T47D (cell line): ENCODE measurements at regions not wholly inside any gene's neighbourhood (a gene's known extent, or its start where the extent isn't known, plus 50 kb on each side); places are given as distances from the start of the nearest gene placed in this dataset.
"Not testable (repeated sequence)": the region's sequence is repeated elsewhere in the genome, so short reads cannot be mapped to it uniquely, and the experiment has no call there.

Source experiments
- DNase-seq, 2 experiments: peaks; one replicate each; pipeline versions ENCODE4 v3.0.0 to v3.0.0-alpha.2; 2011 to 2012; ENCODE audit warnings: low read depth in 1 of 2, low spot score in 1 of 2
- JUND ChIP-seq: IDR thresholded peaks from 2 replicates; pipeline ENCODE4 v1.6.1; 2012; ENCODE audit warnings: low read depth
- in situ Hi-C: cut with HindIII; loops from 2 replicates; pipeline ENCODE4 v1.10.0; 2016; ENCODE audit warnings: low sequenced_read_pairs, low pct_unique_long_range_greater_than_20kb

GRCh38 chr17:70947636-70948565 lies 778.6 kb downstream of the KCNJ2 start:
- no peak for DNase-seq
- in situ Hi-C loops, result no loop called here
- no peak for TF ChIP-seq JUND

- DNase-seq, in situ Hi-C loops: not testable (repeated sequence)
These were observed 783.8 kb downstream of the KCNJ2 start for GRCh38 chr17:70953140-70953539.

DNA sequence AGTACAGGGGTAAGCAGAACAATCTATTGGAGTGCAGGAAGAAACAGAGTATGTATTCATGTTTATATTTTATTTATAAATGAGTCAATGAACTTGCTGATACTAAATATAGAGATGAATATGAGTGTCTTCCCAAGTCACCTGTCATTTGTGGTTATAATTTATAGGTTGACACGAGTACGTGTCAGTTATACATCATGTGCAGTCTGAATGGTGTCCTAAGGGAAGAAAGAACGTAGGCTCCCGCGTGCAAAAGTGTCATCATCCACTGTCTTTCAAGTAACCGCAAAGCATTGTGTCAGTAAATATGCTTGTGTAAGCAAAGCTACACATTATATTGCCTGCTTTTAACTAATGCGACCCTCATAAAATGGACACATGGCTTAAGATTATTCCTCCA lies 786.1 kb downstream of the KCNJ2 start:
- in situ Hi-C loops, result no loop called here
- no peak for TF ChIP-seq JUND
- no peak for DNase-seq

- in situ Hi-C loops, result no loop called here
- no peak for DNase-seq
- no peak for TF ChIP-seq JUND
These were observed 787.4 kb downstream of the KCNJ2 start for GRCh38 chr17:70956726-70957125.

DNA sequence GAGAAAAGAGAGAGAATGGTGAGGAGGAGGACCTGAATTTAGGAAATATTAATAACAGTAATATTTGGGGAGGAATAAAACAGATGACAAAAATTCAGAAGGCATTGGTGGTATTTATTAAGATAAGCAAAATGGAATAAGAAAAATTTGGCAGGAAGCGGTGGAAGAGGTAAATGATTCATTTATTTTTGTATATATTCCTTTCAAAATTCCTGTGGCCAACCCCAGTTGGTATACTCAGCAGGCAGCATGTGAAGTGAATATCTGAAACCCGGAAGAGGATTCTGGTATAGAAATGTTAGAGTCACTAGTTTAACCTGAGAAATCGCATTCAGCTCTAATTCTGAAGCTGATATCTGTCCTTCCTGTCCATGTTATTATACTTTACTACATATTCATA lies 792.0 kb downstream of the KCNJ2 start:
- DNase-seq, result no peak
- in situ Hi-C loops, result no loop called here
- TF ChIP-seq JUND, result no peak

DNA sequence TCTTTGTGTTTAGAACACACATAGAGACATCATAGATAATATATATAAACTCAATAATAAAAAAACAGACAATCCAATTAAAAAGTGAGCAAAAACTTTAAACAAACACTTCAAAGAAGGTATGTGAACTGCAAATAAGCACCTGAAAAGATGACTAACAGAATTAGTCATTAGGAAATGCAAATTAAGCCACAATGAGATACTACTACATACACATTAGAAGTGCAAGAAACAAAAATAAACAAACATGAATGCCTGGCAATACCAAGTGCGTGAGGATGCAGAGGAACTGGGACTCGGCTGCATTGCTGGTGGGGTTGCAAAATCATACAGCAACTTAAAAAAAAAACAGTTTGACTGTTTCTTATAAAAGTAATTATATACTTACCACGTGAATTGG lies 799.0 kb downstream of the KCNJ2 start:
- DNase-seq, result no peak
- in situ Hi-C loops, result no loop called here
- no peak for TF ChIP-seq JUND

DNA sequence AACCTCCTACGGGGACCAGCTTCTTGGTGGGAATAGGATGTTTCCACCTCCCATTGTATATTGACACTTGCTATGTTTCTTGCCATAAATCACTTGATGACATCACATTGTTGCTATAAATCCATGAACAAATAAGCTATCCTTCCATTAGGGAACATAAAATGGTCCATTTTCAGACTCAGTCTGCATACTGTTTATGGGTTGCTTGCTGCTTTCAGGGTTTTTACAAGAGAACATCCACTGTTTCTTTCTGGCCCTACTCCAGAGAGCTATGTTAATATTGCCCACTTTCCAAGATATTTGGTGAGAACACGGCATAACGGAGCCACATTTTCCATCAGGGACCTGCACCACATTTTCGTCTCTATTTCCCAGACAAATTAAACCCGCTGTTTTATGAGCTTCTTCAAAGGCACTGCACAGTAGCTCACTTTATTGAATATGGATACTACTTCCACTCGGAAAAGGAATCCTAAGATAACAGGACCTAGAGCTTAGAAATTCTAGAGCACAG lies 800.2 kb downstream of the KCNJ2 start:
- in situ Hi-C loops, result no loop called here
- DNase-seq, result no peak
- TF ChIP-seq JUND, result no peak

GRCh38 chr17:70976447-70976846 lies 807.1 kb downstream of the KCNJ2 start:
- in situ Hi-C loops, result no loop called here
- TF ChIP-seq JUND, result no peak
- no peak for DNase-seq

DNA sequence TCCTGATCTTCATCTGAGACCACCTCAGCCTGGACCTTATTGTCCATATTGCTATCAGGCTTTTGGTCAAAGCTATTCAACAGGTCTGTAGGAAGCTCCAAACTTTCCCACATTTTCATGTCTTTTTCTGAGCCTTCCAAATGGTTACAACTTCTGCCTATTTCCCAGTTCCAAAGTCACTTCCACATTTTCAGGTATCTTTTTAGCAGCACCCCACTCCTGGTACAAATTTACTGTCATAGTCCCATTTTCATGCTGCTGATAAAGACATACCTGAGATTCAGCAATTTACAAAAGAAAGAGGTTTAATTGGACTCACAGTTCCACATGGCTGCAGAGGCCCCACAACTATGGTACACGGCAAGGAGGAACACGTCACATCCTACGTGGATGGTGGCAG lies 815.5 kb downstream of the KCNJ2 start:
- in situ Hi-C loops, result no loop called here
- TF ChIP-seq JUND, result no peak
- DNase-seq, result no peak

DNA sequence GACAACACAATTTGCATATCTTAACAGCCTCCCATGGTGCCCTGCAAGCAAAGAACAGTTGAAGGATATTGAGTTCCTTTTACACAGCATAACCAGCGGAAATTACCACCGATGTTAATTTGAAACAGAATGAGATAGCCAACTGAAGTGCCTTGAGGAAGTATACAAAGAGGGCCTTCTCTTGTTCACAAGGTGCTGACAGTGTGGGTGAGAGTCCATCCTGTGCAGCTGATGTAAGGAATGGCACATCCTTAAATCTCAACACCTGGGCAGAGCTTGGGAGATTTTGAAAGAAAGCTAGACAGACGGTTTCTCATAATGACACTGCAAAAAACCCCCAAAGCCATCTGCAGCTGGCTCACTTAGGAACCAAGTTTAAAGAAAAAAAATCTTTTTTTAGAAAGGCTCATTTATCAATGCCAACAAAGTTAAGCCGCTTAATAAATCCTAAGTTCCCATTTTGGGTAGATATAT lies 818.6 kb downstream of the KCNJ2 start:
- no peak for DNase-seq
- TF ChIP-seq JUND, result no peak
- in situ Hi-C loops, result no loop called here

DNA sequence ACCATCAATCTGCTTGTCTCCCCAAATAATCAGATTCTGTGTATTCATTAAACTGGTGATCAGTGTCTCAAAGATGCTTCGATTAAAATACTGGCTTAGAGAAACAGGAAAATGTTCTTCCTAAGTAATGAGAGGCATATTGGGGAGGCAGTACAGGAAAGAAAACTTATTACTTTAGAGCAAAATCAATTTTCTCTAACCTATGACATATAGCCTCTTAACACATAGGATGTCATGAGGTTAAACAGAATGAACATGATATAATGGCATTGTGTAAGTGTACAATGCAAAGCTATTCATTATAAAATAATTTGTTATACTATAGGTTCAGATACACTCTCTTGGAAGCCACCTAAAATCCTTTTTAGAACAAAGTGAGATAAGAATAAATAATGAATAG lies 819.3 kb downstream of the KCNJ2 start:
- in situ Hi-C loops, result no loop called here
- TF ChIP-seq JUND, result no peak
- no peak for DNase-seq

DNA sequence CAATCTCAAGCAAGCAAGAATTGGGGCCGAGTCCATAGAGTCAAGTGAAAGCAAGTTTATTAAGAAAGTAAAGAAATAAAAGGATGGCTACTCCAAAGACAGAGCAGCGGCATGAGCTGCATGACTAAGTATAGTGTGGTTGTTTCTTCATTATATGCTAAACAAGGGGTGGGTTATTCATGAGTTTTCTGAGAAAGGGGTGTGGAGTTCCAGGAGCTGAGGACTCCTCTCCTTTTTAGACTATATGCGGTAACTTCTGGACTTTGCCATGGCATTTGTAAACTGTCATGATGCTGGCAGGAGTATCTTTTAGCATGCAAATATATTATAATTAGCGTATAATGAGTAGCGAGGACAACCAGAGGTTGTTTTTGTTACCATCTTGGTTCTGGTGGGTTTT lies 819.9 kb downstream of the KCNJ2 start:
- no peak for TF ChIP-seq JUND
- in situ Hi-C loops, result no loop called here
- DNase-seq, result no peak

DNA sequence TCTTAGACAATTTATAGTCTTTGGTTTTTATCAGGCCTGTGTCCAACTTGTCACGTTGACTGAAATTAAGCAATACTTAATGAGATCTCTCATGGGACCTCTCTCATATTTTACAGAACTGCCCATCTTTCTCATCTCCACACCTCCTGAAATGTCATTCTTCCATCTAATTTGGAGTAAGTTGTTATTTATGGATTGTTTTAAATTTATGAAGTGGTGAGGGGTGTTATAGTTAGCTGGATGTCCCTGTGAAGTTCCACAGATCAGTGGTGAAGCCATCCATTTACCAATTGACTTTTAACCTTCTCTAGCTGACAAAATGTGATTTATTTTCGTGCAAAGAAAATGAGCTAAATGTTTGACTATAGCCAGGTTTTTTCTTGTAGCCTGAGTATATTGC lies 824.9 kb downstream of the KCNJ2 start:
- no peak for TF ChIP-seq JUND
- no peak for DNase-seq
- in situ Hi-C loops, result no loop called here
